ENCODE measurements at regions not wholly inside any gene's neighbourhood (a gene's known extent, or its start where the extent isn't known, plus 50 kb on each side); places are given as distances from the start of the nearest gene placed in this dataset.
"Not testable (repeated sequence)": the region's sequence is repeated elsewhere in the genome, so short reads cannot be mapped to it uniquely, and the experiment has no call there.

GRCh38 chr13:103880146-103880545, 813.9 kb upstream of the SLC10A2 start:
- not testable (repeated sequence) for DNase-seq (ENCODE audit: low spot score)

- no peak for DNase-seq (ENCODE audit: low spot score)
These were observed 812.8 kb upstream of the SLC10A2 start for GRCh38 chr13:103878891-103879605.

GRCh38 chr13:103876571-103876970, 810.4 kb upstream of the SLC10A2 start:
- DNase-seq (ENCODE audit: low spot score): no peak

- no peak for DNase-seq (ENCODE audit: low spot score)
These were observed 807.5 kb upstream of the SLC10A2 start for GRCh38 chr13:103873725-103874124.

GRCh38 chr13:103866048-103866447, 799.8 kb upstream of the SLC10A2 start:
- no peak for DNase-seq (ENCODE audit: low spot score)

- DNase-seq (ENCODE audit: low spot score): no peak
These were observed 796.3 kb upstream of the SLC10A2 start for GRCh38 chr13:103862525-103862924.

- no peak for DNase-seq (ENCODE audit: low spot score)
These were observed 793.7 kb upstream of the SLC10A2 start for GRCh38 chr13:103859952-103860351.

GRCh38 chr13:103852036-103852435, 785.8 kb upstream of the SLC10A2 start:
- DNase-seq (ENCODE audit: low spot score): no peak

- DNase-seq (ENCODE audit: low spot score): no peak
These were observed 778.3 kb upstream of the SLC10A2 start for GRCh38 chr13:103844471-103844870.

GRCh38 chr13:103839460-103839859, 773.2 kb upstream of the SLC10A2 start:
- no peak for DNase-seq (ENCODE audit: low spot score)

GRCh38 chr13:103835052-103835451, 768.8 kb upstream of the SLC10A2 start:
- DNase-seq (ENCODE audit: low spot score): no peak

- no peak for DNase-seq (ENCODE audit: low spot score)
These were observed 767.2 kb upstream of the SLC10A2 start for GRCh38 chr13:103833294-103833852.

- DNase-seq (ENCODE audit: low spot score): no peak
These were observed 749.4 kb upstream of the SLC10A2 start for GRCh38 chr13:103815619-103816018.

GRCh38 chr13:103812971-103813370, 746.8 kb upstream of the SLC10A2 start:
- no peak for DNase-seq (ENCODE audit: low spot score)

- DNase-seq (ENCODE audit: low spot score): no peak
These were observed 746.3 kb upstream of the SLC10A2 start for GRCh38 chr13:103812558-103812957.

- no peak for DNase-seq (ENCODE audit: low spot score)
These were observed 743.8 kb upstream of the SLC10A2 start for GRCh38 chr13:103810026-103810425.

- DNase-seq (ENCODE audit: low spot score): no peak
These were observed 739.6 kb upstream of the SLC10A2 start for GRCh38 chr13:103805771-103806170.

- DNase-seq (ENCODE audit: low spot score): no peak
These were observed 737.1 kb upstream of the SLC10A2 start for GRCh38 chr13:103803349-103803748.

GRCh38 chr13:103799028-103799427, 732.8 kb upstream of the SLC10A2 start:
- no peak for DNase-seq (ENCODE audit: low spot score)

GRCh38 chr13:103795892-103796478, 729.8 kb upstream of the SLC10A2 start:
- no peak for DNase-seq (ENCODE audit: low spot score)

GRCh38 chr13:103794526-103794925, 728.3 kb upstream of the SLC10A2 start:
- DNase-seq (ENCODE audit: low spot score): no peak

GRCh38 chr13:103788061-103788652, 721.9 kb upstream of the SLC10A2 start:
- DNase-seq (ENCODE audit: low spot score): no peak

- no peak for DNase-seq (ENCODE audit: low spot score)
These were observed 706.4 kb upstream of the SLC10A2 start for GRCh38 chr13:103772576-103772975.

Data from hematopoietic multipotent progenitor cell treated with erythropoietin and hydrocortisone succinate and interleukin-3 and kit ligand, for 17 days (in vitro differentiated cells).